Tibial nerve (tissue), 4 donors: ENCODE measurements at regions not wholly inside any gene's neighbourhood (a gene's known extent, or its start where the extent isn't known, plus 50 kb on each side); places are given as distances from the start of the nearest gene placed in this dataset.

Experiments used
- DNase-seq, 2 donors: peaks; one replicate each; pipeline ENCODE4 v3.0.0-alpha.2; 2019; ENCODE audit warnings: low spot score in 2 of 2
- H3K27ac ChIP-seq, 4 donors: fragments of 200-600 bp; sonication (generic) in 3 of 4; one replicate each; pipeline ENCODE4 v1.5.1; 2017 to 2019; ENCODE audit warnings: mild to moderate bottlenecking in 1 of 4
- H3K27me3 ChIP-seq, 2 donors: fragments of 200-600 bp; sonication (generic) in 1 of 2; one replicate each; pipeline versions ENCODE4 v1.5.1 to v1.6.0; 2017 to 2019
- H3K36me3 ChIP-seq, 3 donors: fragments of 200-600 bp; sonication (generic); one replicate each; pipeline ENCODE4 v1.5.1; 2018 to 2019
- H3K4me1 ChIP-seq, 4 donors: fragments of 200-600 bp; sonication (generic) in 3 of 4; one replicate each; pipeline ENCODE4 v1.5.1; 2017 to 2019
- H3K4me3 ChIP-seq, 4 donors: fragments of 200-600 bp; sonication (generic) in 3 of 4; one replicate each; pipeline ENCODE4 v1.5.1; 2017 to 2019; ENCODE audit warnings: mild to moderate bottlenecking in 1 of 4, moderate library complexity in 1 of 4
- H3K9me3 ChIP-seq, 4 donors: fragments of 200-600 bp; sonication (generic) in 3 of 4; one replicate each; pipeline ENCODE4 v1.5.1; 2017 to 2019
- CTCF ChIP-seq, 5 experiments: fragments of 200-600 bp in 3 of 5; fragments of 450-650 bp in 2 of 5; sonication (generic) in 3 of 5; IDR thresholded peaks; one replicate each; pipeline ENCODE4 v1.5.1; 2016 to 2019; ENCODE audit warnings: antibody characterized with exemption in 5 of 5, mild to moderate bottlenecking in 3 of 5, moderate library complexity in 2 of 5
- EP300 ChIP-seq, 2 donors: sonication (generic); formaldehyde crosslinking; IDR thresholded peaks; one replicate each; pipeline ENCODE4 v1.6.1; 2017; ENCODE audit warnings: antibody characterized with exemption in 2 of 2, mild to moderate bottlenecking in 1 of 2
- POLR2A ChIP-seq, 2 donors: fragments of 450-650 bp; IDR thresholded peaks; one replicate each; pipeline ENCODE4 v1.6.1; 2017; ENCODE audit warnings: antibody characterized with exemption in 2 of 2, mild to moderate bottlenecking in 2 of 2, moderate library complexity in 2 of 2
- WGBS, 2 donors: methylation state at CpG; one replicate each; pipeline ENCODE4 v1.1.5; 2018; 5-methylcytosine and 5-hydroxymethylcytosine counted together

GRCh38 chr15:25608926-25609325 lies 170.1 kb upstream of the UBE3A start:
- H3K4me3 ChIP-seq: no peak overlapping the region
- TF ChIP-seq CTCF (IDR thresholded peaks at IDR 0.05) (no peak), EP300 (IDR thresholded peaks at IDR 0.05) (no peak), POLR2A (IDR thresholded peaks at IDR 0.05) (no peak)
- WGBS, 2 donors: 84 to 93% methylated on average over 5 of the region's 5 CpGs

GRCh38 chr15:25605151-25605550 lies 166.3 kb upstream of the UBE3A start:
- TF ChIP-seq CTCF (IDR thresholded peaks at IDR 0.05): no peak
- no peak for DNase-seq
- H3K4me3 ChIP-seq: no peak overlapping the region
- H3K36me3 ChIP-seq: no peaks in the 10 kb centered on the region
- H3K4me1 ChIP-seq: no peaks in the 10 kb centered on the region
- 84% methylated on average over 1 of the region's 1 CpG for WGBS, 2 donors
- H3K9me3 ChIP-seq: peaks cover 0 to 8% (median 2%) of the 10 kb centered on the region in 4 donors
- H3K27ac ChIP-seq: no peak overlapping the region
- no peaks in the 10 kb centered on the region for H3K27me3 ChIP-seq

More at GRCh38 chr15:25608926-25609325, 170.1 kb upstream of the UBE3A start:
- Histone ChIP-seq H3K27ac (no peak overlapping the region), H3K9me3 (peaks cover 0 to 4% (median under 1%) of the 10 kb centered on the region in 4 donors), H3K27me3 (no peaks in the 10 kb centered on the region), H3K4me1 (no peaks in the 10 kb centered on the region), H3K36me3 (no peaks in the 10 kb centered on the region)
- no peak for DNase-seq

- Histone ChIP-seq H3K4me1 (no peaks in the 10 kb centered on the region), H3K4me3 (no peak overlapping the region), H3K27ac (no peak overlapping the region), H3K36me3 (no peaks in the 10 kb centered on the region), H3K9me3 (peaks cover 0 to 23% (median 2%) of the 10 kb centered on the region in 4 donors), H3K27me3 (no peaks in the 10 kb centered on the region)
- no peak for DNase-seq
- no peak for TF ChIP-seq POLR2A (IDR thresholded peaks at IDR 0.05)
- TF ChIP-seq EP300 (IDR thresholded peaks at IDR 0.05): no peak
- no peak for TF ChIP-seq CTCF (IDR thresholded peaks at IDR 0.05)
- WGBS, 2 donors: 61 to 75% methylated on average over 1 of the region's 1 CpG
Measured at GRCh38 chr15:25600751-25601150, 161.9 kb upstream of the UBE3A start.

GRCh38 chr15:25597571-25597970 lies 158.7 kb upstream of the UBE3A start:
- no peak for DNase-seq
- no peaks in the 10 kb centered on the region for H3K36me3 ChIP-seq
- 55 to 63% methylated on average over 5 of the region's 5 CpGs for WGBS, 2 donors
- no peak overlapping the region for H3K27ac ChIP-seq
- H3K27me3 ChIP-seq: no peaks in the 10 kb centered on the region
- H3K4me3 ChIP-seq: no peak overlapping the region
- peaks cover 0 to 24% (median 0%) of the 10 kb centered on the region in 4 donors for H3K9me3 ChIP-seq
- H3K4me1 ChIP-seq: no peaks in the 10 kb centered on the region
- TF ChIP-seq POLR2A (IDR thresholded peaks at IDR 0.05): no peak
- TF ChIP-seq EP300 (IDR thresholded peaks at IDR 0.05): no peak
- no peak for TF ChIP-seq CTCF (IDR thresholded peaks at IDR 0.05)

GRCh38 chr15:25596644-25597562 lies 158.1 kb upstream of the UBE3A start:
- Histone ChIP-seq H3K4me1 (no peaks in the 10 kb centered on the region), H3K4me3 (no peak overlapping the region), H3K27ac (no peak overlapping the region)

More at GRCh38 chr15:25596644-25597562, 158.1 kb upstream of the UBE3A start:
- H3K9me3 ChIP-seq: peaks cover 0 to 29% (median 0%) of the 10 kb centered on the region in 4 donors
- DNase-seq: no peak
- H3K27me3 ChIP-seq: no peaks in the 10 kb centered on the region
- H3K36me3 ChIP-seq: no peaks in the 10 kb centered on the region
- 76 to 87% methylated on average over 44 of the region's 44 CpGs for WGBS, 2 donors
- no peak for TF ChIP-seq POLR2A (IDR thresholded peaks at IDR 0.05)
- TF ChIP-seq CTCF (IDR thresholded peaks at IDR 0.05): no peak
- no peak for TF ChIP-seq EP300 (IDR thresholded peaks at IDR 0.05)
